ENCODE measurements at regions not wholly inside any gene's neighbourhood (a gene's known extent, or its start where the extent isn't known, plus 50 kb on each side); places are given as distances from the start of the nearest gene placed in this dataset.

DNA sequence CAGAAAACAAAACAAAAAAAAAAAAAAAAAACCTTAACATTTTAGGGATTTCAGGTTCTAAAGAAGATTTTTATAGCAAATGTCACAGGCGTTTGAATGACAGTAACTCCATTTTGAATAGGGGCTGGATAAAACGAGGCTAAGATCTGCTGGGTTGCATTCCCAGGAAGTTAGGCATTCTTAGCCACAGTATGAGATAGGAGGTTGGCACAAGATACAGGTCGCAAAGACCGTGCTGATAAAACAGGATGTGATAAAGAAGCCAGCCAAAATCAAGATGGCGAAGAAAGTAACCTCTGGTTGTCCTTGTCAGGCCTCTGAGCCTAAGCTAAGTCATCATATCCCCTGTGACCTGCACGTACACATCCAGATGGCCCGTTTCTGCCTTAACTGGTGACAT, 425.6 kb upstream of the PTPRD start:
- TF ChIP-seq POLR2A (IDR thresholded peaks at IDR 0.05): no peak
- TF ChIP-seq, protein P1, sequence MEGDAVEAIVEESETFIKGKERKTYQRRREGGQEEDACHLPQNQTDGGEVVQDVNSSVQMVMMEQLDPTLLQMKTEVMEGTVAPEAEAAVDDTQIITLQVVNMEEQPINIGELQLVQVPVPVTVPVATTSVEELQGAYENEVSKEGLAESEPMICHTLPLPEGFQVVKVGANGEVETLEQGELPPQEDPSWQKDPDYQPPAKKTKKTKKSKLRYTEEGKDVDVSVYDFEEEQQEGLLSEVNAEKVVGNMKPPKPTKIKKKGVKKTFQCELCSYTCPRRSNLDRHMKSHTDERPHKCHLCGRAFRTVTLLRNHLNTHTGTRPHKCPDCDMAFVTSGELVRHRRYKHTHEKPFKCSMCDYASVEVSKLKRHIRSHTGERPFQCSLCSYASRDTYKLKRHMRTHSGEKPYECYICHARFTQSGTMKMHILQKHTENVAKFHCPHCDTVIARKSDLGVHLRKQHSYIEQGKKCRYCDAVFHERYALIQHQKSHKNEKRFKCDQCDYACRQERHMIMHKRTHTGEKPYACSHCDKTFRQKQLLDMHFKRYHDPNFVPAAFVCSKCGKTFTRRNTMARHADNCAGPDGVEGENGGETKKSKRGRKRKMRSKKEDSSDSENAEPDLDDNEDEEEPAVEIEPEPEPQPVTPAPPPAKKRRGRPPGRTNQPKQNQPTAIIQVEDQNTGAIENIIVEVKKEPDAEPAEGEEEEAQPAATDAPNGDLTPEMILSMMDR (IDR thresholded peaks at IDR 0.05): no peak

All from heart left ventricle (tissue), 13 donors.